ENCODE measurements at regions not wholly inside any gene's neighbourhood (a gene's known extent, or its start where the extent isn't known, plus 50 kb on each side); places are given as distances from the start of the nearest gene placed in this dataset.

DNA sequence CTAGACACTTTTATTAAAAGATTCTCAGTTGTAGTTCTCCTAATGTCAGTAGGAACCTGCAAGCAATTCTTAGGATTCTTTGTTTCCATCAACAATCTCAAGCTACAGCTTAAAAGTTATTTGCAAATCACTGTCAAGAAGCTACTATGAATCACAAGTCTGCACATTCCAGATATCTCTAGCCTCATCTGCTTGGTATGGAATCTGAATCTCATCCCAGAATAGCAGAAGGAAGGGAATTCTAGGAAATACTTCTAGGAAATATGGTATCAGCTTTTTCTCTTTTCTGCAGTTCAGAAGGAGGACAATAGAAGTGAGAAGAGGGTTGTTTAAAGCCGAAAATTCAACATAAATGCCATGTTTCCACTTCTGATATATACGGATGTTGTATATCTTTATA lies 792.2 kb upstream of the CDH9 start (continued):
- TF ChIP-seq, protein P1, sequence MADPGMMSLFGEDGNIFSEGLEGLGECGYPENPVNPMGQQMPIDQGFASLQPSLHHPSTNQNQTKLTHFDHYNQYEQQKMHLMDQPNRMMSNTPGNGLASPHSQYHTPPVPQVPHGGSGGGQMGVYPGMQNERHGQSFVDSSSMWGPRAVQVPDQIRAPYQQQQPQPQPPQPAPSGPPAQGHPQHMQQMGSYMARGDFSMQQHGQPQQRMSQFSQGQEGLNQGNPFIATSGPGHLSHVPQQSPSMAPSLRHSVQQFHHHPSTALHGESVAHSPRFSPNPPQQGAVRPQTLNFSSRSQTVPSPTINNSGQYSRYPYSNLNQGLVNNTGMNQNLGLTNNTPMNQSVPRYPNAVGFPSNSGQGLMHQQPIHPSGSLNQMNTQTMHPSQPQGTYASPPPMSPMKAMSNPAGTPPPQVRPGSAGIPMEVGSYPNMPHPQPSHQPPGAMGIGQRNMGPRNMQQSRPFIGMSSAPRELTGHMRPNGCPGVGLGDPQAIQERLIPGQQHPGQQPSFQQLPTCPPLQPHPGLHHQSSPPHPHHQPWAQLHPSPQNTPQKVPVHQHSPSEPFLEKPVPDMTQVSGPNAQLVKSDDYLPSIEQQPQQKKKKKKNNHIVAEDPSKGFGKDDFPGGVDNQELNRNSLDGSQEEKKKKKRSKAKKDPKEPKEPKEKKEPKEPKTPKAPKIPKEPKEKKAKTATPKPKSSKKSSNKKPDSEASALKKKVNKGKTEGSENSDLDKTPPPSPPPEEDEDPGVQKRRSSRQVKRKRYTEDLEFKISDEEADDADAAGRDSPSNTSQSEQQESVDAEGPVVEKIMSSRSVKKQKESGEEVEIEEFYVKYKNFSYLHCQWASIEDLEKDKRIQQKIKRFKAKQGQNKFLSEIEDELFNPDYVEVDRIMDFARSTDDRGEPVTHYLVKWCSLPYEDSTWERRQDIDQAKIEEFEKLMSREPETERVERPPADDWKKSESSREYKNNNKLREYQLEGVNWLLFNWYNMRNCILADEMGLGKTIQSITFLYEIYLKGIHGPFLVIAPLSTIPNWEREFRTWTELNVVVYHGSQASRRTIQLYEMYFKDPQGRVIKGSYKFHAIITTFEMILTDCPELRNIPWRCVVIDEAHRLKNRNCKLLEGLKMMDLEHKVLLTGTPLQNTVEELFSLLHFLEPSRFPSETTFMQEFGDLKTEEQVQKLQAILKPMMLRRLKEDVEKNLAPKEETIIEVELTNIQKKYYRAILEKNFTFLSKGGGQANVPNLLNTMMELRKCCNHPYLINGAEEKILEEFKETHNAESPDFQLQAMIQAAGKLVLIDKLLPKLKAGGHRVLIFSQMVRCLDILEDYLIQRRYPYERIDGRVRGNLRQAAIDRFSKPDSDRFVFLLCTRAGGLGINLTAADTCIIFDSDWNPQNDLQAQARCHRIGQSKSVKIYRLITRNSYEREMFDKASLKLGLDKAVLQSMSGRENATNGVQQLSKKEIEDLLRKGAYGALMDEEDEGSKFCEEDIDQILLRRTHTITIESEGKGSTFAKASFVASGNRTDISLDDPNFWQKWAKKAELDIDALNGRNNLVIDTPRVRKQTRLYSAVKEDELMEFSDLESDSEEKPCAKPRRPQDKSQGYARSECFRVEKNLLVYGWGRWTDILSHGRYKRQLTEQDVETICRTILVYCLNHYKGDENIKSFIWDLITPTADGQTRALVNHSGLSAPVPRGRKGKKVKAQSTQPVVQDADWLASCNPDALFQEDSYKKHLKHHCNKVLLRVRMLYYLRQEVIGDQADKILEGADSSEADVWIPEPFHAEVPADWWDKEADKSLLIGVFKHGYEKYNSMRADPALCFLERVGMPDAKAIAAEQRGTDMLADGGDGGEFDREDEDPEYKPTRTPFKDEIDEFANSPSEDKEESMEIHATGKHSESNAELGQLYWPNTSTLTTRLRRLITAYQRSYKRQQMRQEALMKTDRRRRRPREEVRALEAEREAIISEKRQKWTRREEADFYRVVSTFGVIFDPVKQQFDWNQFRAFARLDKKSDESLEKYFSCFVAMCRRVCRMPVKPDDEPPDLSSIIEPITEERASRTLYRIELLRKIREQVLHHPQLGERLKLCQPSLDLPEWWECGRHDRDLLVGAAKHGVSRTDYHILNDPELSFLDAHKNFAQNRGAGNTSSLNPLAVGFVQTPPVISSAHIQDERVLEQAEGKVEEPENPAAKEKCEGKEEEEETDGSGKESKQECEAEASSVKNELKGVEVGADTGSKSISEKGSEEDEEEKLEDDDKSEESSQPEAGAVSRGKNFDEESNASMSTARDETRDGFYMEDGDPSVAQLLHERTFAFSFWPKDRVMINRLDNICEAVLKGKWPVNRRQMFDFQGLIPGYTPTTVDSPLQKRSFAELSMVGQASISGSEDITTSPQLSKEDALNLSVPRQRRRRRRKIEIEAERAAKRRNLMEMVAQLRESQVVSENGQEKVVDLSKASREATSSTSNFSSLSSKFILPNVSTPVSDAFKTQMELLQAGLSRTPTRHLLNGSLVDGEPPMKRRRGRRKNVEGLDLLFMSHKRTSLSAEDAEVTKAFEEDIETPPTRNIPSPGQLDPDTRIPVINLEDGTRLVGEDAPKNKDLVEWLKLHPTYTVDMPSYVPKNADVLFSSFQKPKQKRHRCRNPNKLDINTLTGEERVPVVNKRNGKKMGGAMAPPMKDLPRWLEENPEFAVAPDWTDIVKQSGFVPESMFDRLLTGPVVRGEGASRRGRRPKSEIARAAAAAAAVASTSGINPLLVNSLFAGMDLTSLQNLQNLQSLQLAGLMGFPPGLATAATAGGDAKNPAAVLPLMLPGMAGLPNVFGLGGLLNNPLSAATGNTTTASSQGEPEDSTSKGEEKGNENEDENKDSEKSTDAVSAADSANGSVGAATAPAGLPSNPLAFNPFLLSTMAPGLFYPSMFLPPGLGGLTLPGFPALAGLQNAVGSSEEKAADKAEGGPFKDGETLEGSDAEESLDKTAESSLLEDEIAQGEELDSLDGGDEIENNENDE (IDR thresholded peaks at IDR 0.05; ENCODE audit: insufficient replicate concordance, low read length) = no peak
- no peak for TF ChIP-seq CEBPB (IDR thresholded peaks at IDR 0.05; ENCODE audit: low read depth, low read length)
- TF ChIP-seq TAF7 (optimal IDR thresholded peaks at IDR 0.05; ENCODE audit: borderline replicate concordance, low read depth, low read length) = no peak
- no peak for TF ChIP-seq NRF1 (IDR thresholded peaks at IDR 0.05; ENCODE audit: low read depth, low read length)
- no peak for TF ChIP-seq GABPA (IDR thresholded peaks at IDR 0.05; ENCODE audit: borderline replicate concordance, insufficient read depth, low read length)
- no peak for TF ChIP-seq RBBP5 (IDR thresholded peaks at IDR 0.05; ENCODE audit: borderline replicate concordance, low read depth, low read length)
- TF ChIP-seq RXRA (IDR thresholded peaks at IDR 0.05; ENCODE audit: insufficient read depth, low read depth, low read length) = no peak
- TF ChIP-seq POLR2AphosphoS5 (IDR thresholded peaks at IDR 0.05; ENCODE audit: low read depth, low read length) = no peak
- no peak for TF ChIP-seq NANOG (IDR thresholded peaks at IDR 0.05; ENCODE audit: insufficient read depth, low read depth, low read length, poor library complexity, severe bottlenecking)
- TF ChIP-seq CBX8 (IDR thresholded peaks at IDR 0.05; ENCODE audit: borderline replicate concordance, low read depth, low read length) = no peak
- no peak for TF ChIP-seq YY1 (IDR thresholded peaks at IDR 0.05; ENCODE audit: low read depth, low read length)
- no peak for TF ChIP-seq SRF (IDR thresholded peaks at IDR 0.05; ENCODE audit: low read depth, low read length)
- no peak for TF ChIP-seq BRCA1 (IDR thresholded peaks at IDR 0.05; ENCODE audit: low read depth, low read length)

Measured in H1 (cell line).